Right lobe of liver (tissue), 6 donors: ENCODE measurements at regions not wholly inside any gene's neighbourhood (a gene's known extent, or its start where the extent isn't known, plus 50 kb on each side); places are given as distances from the start of the nearest gene placed in this dataset.
"Not testable (repeated sequence)": the region's sequence is repeated elsewhere in the genome, so short reads cannot be mapped to it uniquely, and the experiment has no call there.

Source experiments
- ATAC-seq, 4 donors: fragments of 200-7000 bp; cut with Tn5 transposase; one replicate each; pipeline ENCODE4 v1.9.1; 2020; ENCODE audit warnings: mild to moderate bottlenecking in 4 of 4, moderate library complexity in 4 of 4
- DNase-seq, 3 donors: peaks; one replicate each; pipeline ENCODE4 v3.0.0-alpha.2; 2020
- H3K27ac ChIP-seq, 3 donors: fragments of 200-600 bp; one replicate each; pipeline ENCODE4 v1.8.0; 2022
- H3K27me3 ChIP-seq, 2 donors: fragments of 200-600 bp; one replicate each; pipeline ENCODE4 v1.8.0; 2022
- H3K36me3 ChIP-seq, 4 donors: fragments of 200-600 bp; sonication (generic) in 1 of 4; one replicate each; pipeline versions ENCODE4 v1.5.1 to v1.8.0; 2017 to 2022; ENCODE audit warnings: control low read depth in 1 of 4
- H3K4me1 ChIP-seq, 4 donors: fragments of 200-600 bp; sonication (generic) in 1 of 4; one replicate each; pipeline versions ENCODE4 v1.5.1 to v1.8.0; 2017 to 2022; ENCODE audit warnings: control low read depth in 1 of 4
- H3K4me3 ChIP-seq, 3 donors: fragments of 200-600 bp; one replicate each; pipeline ENCODE4 v1.8.0; 2022
- H3K9me3 ChIP-seq, 4 donors: fragments of 200-600 bp; sonication (generic) in 1 of 4; one replicate each; pipeline versions ENCODE4 v1.5.1 to v1.8.0; 2017 to 2022; ENCODE audit warnings: control low read depth in 1 of 4
- POLR2A ChIP-seq: fragments of 450-650 bp; IDR thresholded peaks from one replicate; pipeline ENCODE4 v1.6.1; 2017; ENCODE audit warnings: antibody characterized with exemption, mild to moderate bottlenecking
- WGBS: methylation state at CpG from one replicate; pipeline ENCODE4 v1.1.6; 2018; ENCODE audit warnings: low coverage, low lambda C conversion rate; ENCODE audit not compliant: insufficient coverage; ENCODE audit errors: missing lambda C conversion rate; 5-methylcytosine and 5-hydroxymethylcytosine counted together
- intact Hi-C, 2 donors: fragments of 100-400 bp; cut with DNase I; formaldehyde crosslinking; loops; one replicate each; pipeline versions ENCODE4 v1.11.2 to v1.14.1; 2022
- TF ChIP-seq, protein P1 (sequence below), 4 donors: fragments of 200-600 bp in 3 of 4; fragments of 450-650 bp in 1 of 4; IDR thresholded peaks; one replicate each; pipeline versions ENCODE4 v1.5.1 to v1.8.0; 2016 to 2022; ENCODE audit warnings: antibody characterized with exemption in 4 of 4, mild to moderate bottlenecking in 2 of 4
- donor health status: DM: no; HTN: yes; CAD: no.
- donor health status: DM: no; HTN: no; CAD: no.
- donor health status: DM: no; HTN: no; CAD: no.
- donor health status: DM: no; HTN: yes; CAD: no.
- donor health status: DM: no; HTN: yes; CAD: no.

DNA sequence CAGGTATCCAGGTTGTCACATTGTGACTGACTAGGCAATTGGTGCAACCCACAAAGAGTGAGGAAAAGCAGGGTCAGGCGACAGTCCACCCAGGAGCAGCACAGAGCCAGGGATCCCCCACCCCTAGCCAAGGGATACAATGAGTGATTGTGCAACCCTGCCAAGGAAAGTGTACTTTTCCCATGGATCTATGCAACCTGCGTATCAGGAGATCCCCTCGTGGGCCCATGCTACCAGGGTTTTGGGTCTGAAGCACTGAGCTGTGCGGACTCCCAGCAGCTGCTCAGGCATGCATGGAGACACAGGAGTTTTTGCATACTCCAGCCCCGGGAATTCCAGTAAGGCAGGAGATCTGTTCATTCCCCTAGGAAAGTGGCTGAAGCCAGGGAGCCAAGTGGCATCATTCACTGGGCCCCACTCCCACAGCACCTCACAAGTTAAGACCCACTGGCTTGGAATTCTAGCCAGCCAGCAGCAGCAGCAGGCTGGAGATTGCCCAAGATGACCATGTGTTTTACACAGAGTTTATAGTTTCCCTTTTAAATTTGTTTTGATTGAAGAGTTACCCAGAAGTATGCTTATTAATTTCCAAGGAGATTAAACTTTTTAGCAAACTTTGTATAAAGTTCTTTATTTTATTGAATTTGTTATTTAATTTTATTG is 136.0 kb downstream of the LTN1 start:
- no peaks in the 10 kb centered on the region for H3K27me3 ChIP-seq
- H3K27ac ChIP-seq: no peak overlapping the region
- no peaks in the 10 kb centered on the region for H3K4me1 ChIP-seq
- intact Hi-C loops: no loop called here
- no peak for DNase-seq
- no peak for ATAC-seq
- no peaks in the 10 kb centered on the region for H3K9me3 ChIP-seq
- TF ChIP-seq POLR2A: no peak
- TF ChIP-seq, protein P1, sequence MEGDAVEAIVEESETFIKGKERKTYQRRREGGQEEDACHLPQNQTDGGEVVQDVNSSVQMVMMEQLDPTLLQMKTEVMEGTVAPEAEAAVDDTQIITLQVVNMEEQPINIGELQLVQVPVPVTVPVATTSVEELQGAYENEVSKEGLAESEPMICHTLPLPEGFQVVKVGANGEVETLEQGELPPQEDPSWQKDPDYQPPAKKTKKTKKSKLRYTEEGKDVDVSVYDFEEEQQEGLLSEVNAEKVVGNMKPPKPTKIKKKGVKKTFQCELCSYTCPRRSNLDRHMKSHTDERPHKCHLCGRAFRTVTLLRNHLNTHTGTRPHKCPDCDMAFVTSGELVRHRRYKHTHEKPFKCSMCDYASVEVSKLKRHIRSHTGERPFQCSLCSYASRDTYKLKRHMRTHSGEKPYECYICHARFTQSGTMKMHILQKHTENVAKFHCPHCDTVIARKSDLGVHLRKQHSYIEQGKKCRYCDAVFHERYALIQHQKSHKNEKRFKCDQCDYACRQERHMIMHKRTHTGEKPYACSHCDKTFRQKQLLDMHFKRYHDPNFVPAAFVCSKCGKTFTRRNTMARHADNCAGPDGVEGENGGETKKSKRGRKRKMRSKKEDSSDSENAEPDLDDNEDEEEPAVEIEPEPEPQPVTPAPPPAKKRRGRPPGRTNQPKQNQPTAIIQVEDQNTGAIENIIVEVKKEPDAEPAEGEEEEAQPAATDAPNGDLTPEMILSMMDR (IDR thresholded peaks at IDR 0.05): no peak
- WGBS: 83% methylated on average over 1 of the region's 5 CpGs
- H3K36me3 ChIP-seq: no peaks in the 10 kb centered on the region
- H3K4me3 ChIP-seq: no peak overlapping the region

- ATAC-seq (no peak), DNase-seq (no peak)
- WGBS: 65% methylated on average over 5 of the region's 5 CpGs
- H3K36me3 ChIP-seq: no peaks in the 10 kb centered on the region
- H3K27me3 ChIP-seq: no peaks in the 10 kb centered on the region
- no peaks in the 10 kb centered on the region for H3K9me3 ChIP-seq
- TF ChIP-seq POLR2A: no peak
- TF ChIP-seq, protein P1 (IDR thresholded peaks at IDR 0.05): no peak
- no peak overlapping the region for H3K4me3 ChIP-seq
- no peaks in the 10 kb centered on the region for H3K4me1 ChIP-seq
- intact Hi-C loops: no loop called here
- no peak overlapping the region for H3K27ac ChIP-seq
These were observed 140.0 kb downstream of the LTN1 start for GRCh38 chr21:28852706-28853105.

DNA sequence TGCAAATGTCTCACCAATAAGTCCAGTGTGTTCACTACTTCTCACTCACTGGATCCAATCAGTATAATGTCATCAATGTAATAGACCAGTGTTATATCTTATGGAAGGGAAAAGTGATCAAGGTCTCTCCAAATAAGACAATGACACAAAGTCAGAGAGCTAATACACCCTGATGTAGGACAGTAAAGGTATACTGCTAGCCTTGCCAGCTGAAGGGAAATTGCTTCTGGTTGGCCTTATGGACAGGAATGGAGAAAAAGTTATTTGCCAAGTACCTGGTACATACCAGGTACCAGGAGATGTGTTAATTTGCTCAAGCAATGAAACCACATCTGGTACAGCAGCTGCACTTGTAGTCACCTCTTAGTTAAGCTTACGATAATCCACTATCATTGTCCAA is 141.0 kb downstream of the LTN1 start:
- Histone ChIP-seq H3K9me3 (no peaks in the 10 kb centered on the region), H3K27ac (no peak overlapping the region), H3K4me3 (no peak overlapping the region), H3K36me3 (no peaks in the 10 kb centered on the region), H3K4me1 (no peaks in the 10 kb centered on the region), H3K27me3 (no peaks in the 10 kb centered on the region)
- DNase-seq (no peak), ATAC-seq (no peak)
- TF ChIP-seq, protein P1 (IDR thresholded peaks at IDR 0.05): no peak
- TF ChIP-seq POLR2A: no peak
- intact Hi-C loops: no loop called here
- no CpG with 5 or more reads among the region's 1 CpG for WGBS

DNA sequence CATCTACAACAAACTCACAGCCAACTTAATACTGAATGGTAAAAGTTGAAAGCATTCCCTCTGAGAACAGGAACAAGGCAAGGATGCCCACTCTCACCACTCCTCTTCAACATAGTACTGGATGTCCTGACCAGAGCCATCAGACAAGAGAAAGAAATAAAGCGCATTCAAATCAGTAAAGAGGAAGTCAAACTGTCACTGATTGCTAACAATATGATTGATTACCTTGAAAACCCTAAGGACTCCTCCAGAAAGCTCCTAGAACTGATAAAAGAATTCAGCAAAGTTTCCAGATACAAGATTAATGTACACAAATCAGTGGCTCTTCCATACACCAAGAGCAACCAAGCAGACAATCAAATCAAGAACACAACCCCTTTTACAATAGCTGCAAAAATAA is 153.4 kb downstream of the LTN1 start:
- intact Hi-C loops, ATAC-seq: not testable (repeated sequence)

DNA sequence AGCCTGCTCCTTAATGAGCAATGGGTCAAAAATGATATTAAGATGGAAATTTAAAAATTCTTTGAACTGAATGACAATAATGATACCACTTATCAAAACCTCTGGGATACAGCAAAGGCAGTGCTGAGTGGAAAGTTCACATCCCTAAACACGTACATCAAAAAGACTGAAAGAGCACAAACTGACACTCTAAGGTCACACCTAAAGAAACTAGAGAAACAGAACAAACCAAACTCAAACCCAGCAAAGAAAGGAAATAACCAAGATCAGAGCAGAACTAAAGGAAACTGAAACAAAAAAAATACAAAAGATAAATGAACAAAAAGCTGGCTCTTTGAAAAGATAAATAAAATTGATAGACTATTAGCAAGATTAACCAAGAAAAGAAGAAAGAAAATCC is 155.3 kb downstream of the LTN1 start:
- ATAC-seq, H3K4me3 ChIP-seq, intact Hi-C loops, DNase-seq, H3K27me3 ChIP-seq, H3K4me1 ChIP-seq, H3K9me3 ChIP-seq, H3K27ac ChIP-seq, H3K36me3 ChIP-seq: not testable (repeated sequence)
- 18% methylated on average over 1 of the region's 1 CpG for WGBS

More for the DNA sequence above, 153.4 kb downstream of the LTN1 start:
- not testable (repeated sequence) for H3K27me3 ChIP-seq, H3K27ac ChIP-seq, H3K4me1 ChIP-seq, DNase-seq, H3K36me3 ChIP-seq, H3K9me3 ChIP-seq, H3K4me3 ChIP-seq
- WGBS: 60% methylated on average over 1 of the region's 1 CpG

- intact Hi-C loops: not testable (repeated sequence)
These were observed 156.1 kb downstream of the LTN1 start for GRCh38 chr21:28836588-28836987.

More at GRCh38 chr21:28836588-28836987, 156.1 kb downstream of the LTN1 start:
- not testable (repeated sequence) for H3K27me3 ChIP-seq, H3K4me3 ChIP-seq, H3K9me3 ChIP-seq, H3K36me3 ChIP-seq, H3K4me1 ChIP-seq, DNase-seq, ATAC-seq, H3K27ac ChIP-seq
- 89% methylated on average over 1 of the region's 1 CpG for WGBS
